ENCODE measurements at regions not wholly inside any gene's neighbourhood (a gene's known extent, or its start where the extent isn't known, plus 50 kb on each side); places are given as distances from the start of the nearest gene placed in this dataset.

DNA sequence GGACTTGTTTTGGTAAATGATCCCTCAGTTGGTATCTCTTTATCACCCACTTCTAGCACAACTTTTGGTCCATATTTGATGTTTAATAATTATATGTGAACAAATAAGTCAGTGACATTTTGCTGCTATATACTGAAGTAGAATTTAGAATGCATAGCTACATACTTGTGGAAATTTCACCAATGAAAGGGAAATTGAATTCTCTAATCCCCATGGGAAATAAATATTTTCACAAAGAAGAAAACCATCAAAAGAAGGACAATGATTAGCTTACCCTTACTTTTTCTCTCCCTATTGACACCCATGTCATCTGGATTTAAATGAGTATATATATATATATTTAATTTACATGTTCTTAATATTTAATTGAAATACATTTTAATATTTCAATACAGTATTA lies 94.3 kb upstream of the DAB2 start:
- FAIRE-seq = no peak
- Histone ChIP-seq H3K27me3 (ENCODE audit: control insufficient read depth in 3 of 3, insufficient read depth in 3 of 3, low read length in 3 of 3) (no peaks in the 10 kb centered on the region), H3K36me3 (ENCODE audit: control insufficient read depth in 3 of 3, insufficient read depth in 2 of 3, low read depth in 1 of 3, low read length in 3 of 3) (no peaks in the 10 kb centered on the region), H3K4me1 (ENCODE audit: control insufficient read depth in 3 of 3, insufficient read depth in 2 of 3, low read depth in 1 of 3, low read length in 2 of 3) (peaks cover 0 to 8% (median 0%) of the 10 kb centered on the region in 3 donors), H3K27ac (ENCODE audit: low read depth in 1 of 3, low read length in 2 of 3) (no peak overlapping the region), H3K9me3 (ENCODE audit: control insufficient read depth in 2 of 2, insufficient read depth in 1 of 2, low read depth in 1 of 2, low read length in 1 of 2) (no peaks in the 10 kb centered on the region), H3K4me3 (ENCODE audit: low read depth in 1 of 3, low read length in 3 of 3) (no peak overlapping the region)
- no peak for DNase-seq

DNA sequence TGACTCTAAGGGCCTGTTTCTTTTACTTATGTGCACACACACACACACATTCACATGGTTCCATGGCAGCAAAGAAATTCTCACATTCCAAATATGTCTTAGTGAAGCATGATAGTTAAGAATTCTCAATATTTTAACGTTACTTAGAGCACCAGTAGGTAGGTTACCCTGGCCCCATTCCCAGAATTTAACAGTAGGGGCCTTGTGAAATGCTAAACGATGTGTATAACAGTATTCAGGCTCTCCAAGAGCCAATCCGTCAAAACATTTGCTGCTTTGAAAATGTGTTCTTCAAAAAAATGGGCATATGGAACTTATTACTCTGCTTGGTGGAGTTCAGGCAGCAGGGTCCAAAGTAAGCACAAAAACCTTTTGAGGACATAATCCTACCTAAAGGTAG lies 93.7 kb upstream of the DAB2 start:
- Histone ChIP-seq H3K4me1 (ENCODE audit: control insufficient read depth in 3 of 3, insufficient read depth in 2 of 3, low read depth in 1 of 3, low read length in 2 of 3) (peaks cover 0 to 8% (median 0%) of the 10 kb centered on the region in 3 donors), H3K36me3 (ENCODE audit: control insufficient read depth in 3 of 3, insufficient read depth in 2 of 3, low read depth in 1 of 3, low read length in 3 of 3) (no peaks in the 10 kb centered on the region), H3K27ac (ENCODE audit: low read depth in 1 of 3, low read length in 2 of 3) (no peak overlapping the region), H3K27me3 (ENCODE audit: control insufficient read depth in 3 of 3, insufficient read depth in 3 of 3, low read length in 3 of 3) (no peaks in the 10 kb centered on the region), H3K4me3 (ENCODE audit: low read depth in 1 of 3, low read length in 3 of 3) (no peak overlapping the region), H3K9me3 (ENCODE audit: control insufficient read depth in 2 of 2, insufficient read depth in 1 of 2, low read depth in 1 of 2, low read length in 1 of 2) (no peaks in the 10 kb centered on the region)
- FAIRE-seq (no peak), DNase-seq (no peak)
- 56 to 58% (median 56%) methylated on average over 3 of the region's 3 CpGs for WGBS, 3 donors

DNA sequence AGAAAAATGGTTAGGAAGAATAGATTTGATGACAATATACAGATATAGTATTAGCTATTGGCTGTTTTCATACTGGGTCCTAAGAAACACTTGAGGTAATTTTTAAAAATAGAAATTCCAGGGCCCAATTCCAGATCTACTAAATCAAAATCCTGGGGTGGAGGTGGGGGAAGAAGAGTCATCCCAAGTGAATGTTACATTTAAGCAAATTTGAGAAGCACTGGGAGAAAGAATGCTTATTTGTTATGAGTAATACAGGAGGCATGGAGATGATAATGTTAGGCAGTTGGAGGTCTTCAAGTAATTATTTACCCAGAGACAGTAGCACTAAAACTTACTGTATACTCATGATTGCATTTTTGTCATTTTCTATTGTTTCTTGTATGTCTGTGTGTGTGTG lies 93.0 kb upstream of the DAB2 start:
- no peaks in the 10 kb centered on the region for H3K9me3 ChIP-seq (ENCODE audit: control insufficient read depth in 2 of 2, insufficient read depth in 1 of 2, low read depth in 1 of 2, low read length in 1 of 2)
- H3K4me3 ChIP-seq (ENCODE audit: low read depth in 1 of 3, low read length in 3 of 3) = no peak overlapping the region
- H3K27ac ChIP-seq (ENCODE audit: low read depth in 1 of 3, low read length in 2 of 3) = no peak overlapping the region
- no peaks in the 10 kb centered on the region for H3K36me3 ChIP-seq (ENCODE audit: control insufficient read depth in 3 of 3, insufficient read depth in 2 of 3, low read depth in 1 of 3, low read length in 3 of 3)
- FAIRE-seq = no peak
- peaks cover 0 to 8% (median 0%) of the 10 kb centered on the region in 3 donors for H3K4me1 ChIP-seq (ENCODE audit: control insufficient read depth in 3 of 3, insufficient read depth in 2 of 3, low read depth in 1 of 3, low read length in 2 of 3)
- H3K27me3 ChIP-seq (ENCODE audit: control insufficient read depth in 3 of 3, insufficient read depth in 3 of 3, low read length in 3 of 3) = no peaks in the 10 kb centered on the region
- DNase-seq = no peak

DNA sequence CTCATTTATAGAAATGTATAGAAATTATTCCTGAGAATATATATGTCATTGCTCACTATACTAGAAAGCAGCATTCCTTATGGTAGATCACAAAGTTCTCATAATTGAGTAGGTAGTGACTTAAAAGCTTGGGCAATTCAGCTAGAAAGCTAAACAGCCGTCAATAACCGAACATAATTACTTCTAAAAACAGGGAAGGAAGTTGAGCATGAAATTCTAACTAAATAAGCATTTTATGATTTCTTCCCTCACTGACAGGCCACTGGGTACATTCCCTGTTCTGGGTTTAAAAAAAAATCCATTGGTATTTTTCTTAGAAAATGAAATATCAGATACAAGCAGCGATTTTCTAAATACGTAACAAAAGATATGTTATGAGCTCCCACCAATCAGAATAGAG lies 91.1 kb upstream of the DAB2 start:
- no peak overlapping the region for H3K27ac ChIP-seq (ENCODE audit: low read depth in 1 of 3, low read length in 2 of 3)
- no peak overlapping the region for H3K4me3 ChIP-seq (ENCODE audit: low read depth in 1 of 3, low read length in 3 of 3)
- H3K9me3 ChIP-seq (ENCODE audit: control insufficient read depth in 2 of 2, insufficient read depth in 1 of 2, low read depth in 1 of 2, low read length in 1 of 2) = no peaks in the 10 kb centered on the region
- no peak for FAIRE-seq
- peaks cover 0 to 8% (median 0%) of the 10 kb centered on the region in 3 donors for H3K4me1 ChIP-seq (ENCODE audit: control insufficient read depth in 3 of 3, insufficient read depth in 2 of 3, low read depth in 1 of 3, low read length in 2 of 3)
- WGBS, 3 donors = 82 to 93% (median 90%) methylated on average over 4 of the region's 4 CpGs
- no peaks in the 10 kb centered on the region for H3K36me3 ChIP-seq (ENCODE audit: control insufficient read depth in 3 of 3, insufficient read depth in 2 of 3, low read depth in 1 of 3, low read length in 3 of 3)
- no peaks in the 10 kb centered on the region for H3K27me3 ChIP-seq (ENCODE audit: control insufficient read depth in 3 of 3, insufficient read depth in 3 of 3, low read length in 3 of 3)
- DNase-seq = no peak

DNA sequence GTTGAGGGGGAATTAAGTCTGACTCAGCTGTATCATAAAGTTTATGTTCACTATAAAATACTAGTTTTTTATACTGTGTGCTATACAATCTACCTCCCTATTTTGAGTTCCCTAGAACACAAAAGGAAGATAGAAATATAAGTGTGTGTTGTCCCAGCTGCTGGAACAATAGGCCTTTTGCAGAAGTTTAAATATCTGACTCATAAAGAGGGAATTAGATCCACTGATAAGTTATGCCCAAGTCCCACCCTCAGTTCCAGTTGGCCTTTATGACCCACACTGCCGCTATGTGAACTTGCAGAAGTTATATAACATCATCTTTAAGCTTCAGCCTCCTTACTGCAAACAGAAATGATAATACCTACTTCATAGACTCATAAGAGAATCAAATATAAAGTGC lies 88.5 kb upstream of the DAB2 start:
- 33 to 63% (median 51%) methylated on average over 1 of the region's 1 CpG for WGBS, 3 donors
- Histone ChIP-seq H3K9me3 (ENCODE audit: control insufficient read depth in 2 of 2, insufficient read depth in 1 of 2, low read depth in 1 of 2, low read length in 1 of 2) (no peaks in the 10 kb centered on the region), H3K27ac (ENCODE audit: low read depth in 1 of 3, low read length in 2 of 3) (no peak overlapping the region), H3K27me3 (ENCODE audit: control insufficient read depth in 3 of 3, insufficient read depth in 3 of 3, low read length in 3 of 3) (no peaks in the 10 kb centered on the region), H3K36me3 (ENCODE audit: control insufficient read depth in 3 of 3, insufficient read depth in 2 of 3, low read depth in 1 of 3, low read length in 3 of 3) (no peaks in the 10 kb centered on the region), H3K4me1 (ENCODE audit: control insufficient read depth in 3 of 3, insufficient read depth in 2 of 3, low read depth in 1 of 3, low read length in 2 of 3) (no peaks in the 10 kb centered on the region), H3K4me3 (ENCODE audit: low read depth in 1 of 3, low read length in 3 of 3) (no peak overlapping the region)
- no peak for DNase-seq
- no peak for FAIRE-seq

DNA sequence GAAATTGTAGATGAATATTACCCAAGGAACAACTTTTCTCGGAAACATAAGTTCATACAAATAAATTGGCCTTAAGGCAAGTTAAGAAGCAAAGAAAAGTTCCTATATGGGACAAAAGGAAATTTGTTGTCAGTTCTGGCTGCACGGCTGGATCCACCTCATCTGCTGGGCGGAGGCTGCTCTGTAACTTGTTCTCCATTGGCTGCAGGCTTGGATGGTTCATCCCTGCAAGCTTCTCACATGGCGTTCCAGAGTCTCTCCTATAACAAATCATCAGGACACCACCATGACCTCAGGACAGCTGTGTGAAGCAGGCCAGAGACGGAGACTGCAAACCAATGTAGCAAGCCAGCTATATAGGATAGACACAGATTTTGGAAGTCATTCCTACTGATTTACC lies 81.4 kb upstream of the DAB2 start:
- Histone ChIP-seq H3K27me3 (ENCODE audit: control insufficient read depth in 3 of 3, insufficient read depth in 3 of 3, low read length in 3 of 3) (no peaks in the 10 kb centered on the region), H3K9me3 (ENCODE audit: control insufficient read depth in 2 of 2, insufficient read depth in 1 of 2, low read depth in 1 of 2, low read length in 1 of 2) (no peaks in the 10 kb centered on the region), H3K36me3 (ENCODE audit: control insufficient read depth in 3 of 3, insufficient read depth in 2 of 3, low read depth in 1 of 3, low read length in 3 of 3) (no peaks in the 10 kb centered on the region), H3K4me3 (ENCODE audit: low read depth in 1 of 3, low read length in 3 of 3) (no peak overlapping the region), H3K4me1 (ENCODE audit: control insufficient read depth in 3 of 3, insufficient read depth in 2 of 3, low read depth in 1 of 3, low read length in 2 of 3) (no peaks in the 10 kb centered on the region), H3K27ac (ENCODE audit: low read depth in 1 of 3, low read length in 2 of 3) (no peak overlapping the region)
- WGBS, 3 donors = 81 to 88% (median 88%) methylated on average over 5 of the region's 5 CpGs
- no peak for FAIRE-seq
- DNase-seq = no peak

DNA sequence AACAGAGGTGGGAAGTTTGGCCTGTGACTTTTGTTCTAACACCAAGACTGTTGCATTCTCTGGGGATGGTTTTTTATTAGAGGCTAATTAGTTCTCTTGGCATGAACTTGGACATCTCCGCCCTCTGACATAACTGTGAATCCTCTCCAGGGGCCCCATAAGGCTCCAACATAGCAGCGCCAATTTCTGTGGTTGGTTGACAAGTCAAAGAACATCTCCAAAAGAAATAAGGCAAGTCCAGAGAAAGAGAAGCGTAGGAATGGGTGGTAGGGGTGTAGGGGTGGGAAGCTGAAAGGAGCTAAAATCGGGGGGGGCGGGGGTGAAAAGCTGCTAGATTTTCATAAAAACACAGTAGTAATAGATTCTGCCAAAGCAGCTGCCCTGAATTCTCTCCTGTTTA lies 81.0 kb upstream of the DAB2 start:
- FAIRE-seq (no peak), DNase-seq (no peak)
- 77 to 91% (median 89%) methylated on average over 5 of the region's 5 CpGs for WGBS, 3 donors
- no peak overlapping the region for H3K27ac ChIP-seq (ENCODE audit: low read depth in 1 of 3, low read length in 2 of 3)
- H3K4me1 ChIP-seq (ENCODE audit: control insufficient read depth in 3 of 3, insufficient read depth in 2 of 3, low read depth in 1 of 3, low read length in 2 of 3) = no peaks in the 10 kb centered on the region
- H3K9me3 ChIP-seq (ENCODE audit: control insufficient read depth in 2 of 2, insufficient read depth in 1 of 2, low read depth in 1 of 2, low read length in 1 of 2) = no peaks in the 10 kb centered on the region
- no peak overlapping the region for H3K4me3 ChIP-seq (ENCODE audit: low read depth in 1 of 3, low read length in 3 of 3)
- H3K36me3 ChIP-seq (ENCODE audit: control insufficient read depth in 3 of 3, insufficient read depth in 2 of 3, low read depth in 1 of 3, low read length in 3 of 3) = no peaks in the 10 kb centered on the region
- no peaks in the 10 kb centered on the region for H3K27me3 ChIP-seq (ENCODE audit: control insufficient read depth in 3 of 3, insufficient read depth in 3 of 3, low read length in 3 of 3)

DNA sequence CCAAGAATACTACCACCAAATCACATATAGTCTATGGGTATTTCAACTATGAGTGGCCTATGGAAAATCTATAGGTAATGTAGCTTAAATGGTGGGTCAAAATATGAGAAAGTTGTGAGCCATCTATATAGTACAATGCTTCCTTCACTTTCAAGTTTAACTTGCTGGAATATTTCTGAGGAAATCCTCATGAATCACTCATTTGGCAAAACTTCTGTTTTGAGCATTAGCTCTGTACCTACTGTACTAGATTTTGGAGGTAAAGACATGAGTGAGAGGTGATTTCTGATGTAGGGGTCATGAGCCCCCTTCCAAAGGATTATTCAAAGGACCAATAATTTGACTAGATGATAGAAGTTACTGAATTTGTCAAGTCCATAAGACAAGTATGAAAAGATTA lies 80.6 kb upstream of the DAB2 start:
- Histone ChIP-seq H3K27ac (ENCODE audit: low read depth in 1 of 3, low read length in 2 of 3) (no peak overlapping the region), H3K36me3 (ENCODE audit: control insufficient read depth in 3 of 3, insufficient read depth in 2 of 3, low read depth in 1 of 3, low read length in 3 of 3) (no peaks in the 10 kb centered on the region), H3K4me3 (ENCODE audit: low read depth in 1 of 3, low read length in 3 of 3) (no peak overlapping the region), H3K4me1 (ENCODE audit: control insufficient read depth in 3 of 3, insufficient read depth in 2 of 3, low read depth in 1 of 3, low read length in 2 of 3) (no peaks in the 10 kb centered on the region), H3K27me3 (ENCODE audit: control insufficient read depth in 3 of 3, insufficient read depth in 3 of 3, low read length in 3 of 3) (no peaks in the 10 kb centered on the region), H3K9me3 (ENCODE audit: control insufficient read depth in 2 of 2, insufficient read depth in 1 of 2, low read depth in 1 of 2, low read length in 1 of 2) (no peaks in the 10 kb centered on the region)
- FAIRE-seq (no peak), DNase-seq (no peak)

DNA sequence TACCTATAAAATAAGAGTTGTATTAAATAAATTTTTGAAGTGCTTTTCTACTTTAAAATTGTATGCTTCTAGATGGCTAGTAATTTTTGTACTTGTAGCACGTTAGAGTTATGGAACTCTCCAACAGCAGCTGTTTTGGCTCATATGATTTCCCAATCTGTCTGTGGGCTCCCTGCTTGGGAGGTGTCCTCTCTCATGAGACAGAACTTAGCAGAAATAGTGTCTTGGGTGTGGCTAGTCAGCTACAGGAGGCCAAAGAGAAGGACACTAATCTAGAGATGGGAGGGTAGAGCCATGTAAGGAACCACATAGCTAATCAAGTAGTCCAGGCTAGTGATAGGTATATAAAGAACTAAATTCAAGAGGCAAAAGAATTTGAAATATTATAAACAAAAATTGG lies 78.4 kb upstream of the DAB2 start:
- no peak for FAIRE-seq
- H3K27ac ChIP-seq (ENCODE audit: low read depth in 1 of 3, low read length in 2 of 3) = no peak overlapping the region
- H3K27me3 ChIP-seq (ENCODE audit: control insufficient read depth in 3 of 3, insufficient read depth in 3 of 3, low read length in 3 of 3) = no peaks in the 10 kb centered on the region
- 47 to 66% (median 61%) methylated on average over 1 of the region's 1 CpG for WGBS, 3 donors
- no peak overlapping the region for H3K4me3 ChIP-seq (ENCODE audit: low read depth in 1 of 3, low read length in 3 of 3)
- DNase-seq = no peak
- H3K9me3 ChIP-seq (ENCODE audit: control insufficient read depth in 2 of 2, insufficient read depth in 1 of 2, low read depth in 1 of 2, low read length in 1 of 2) = no peaks in the 10 kb centered on the region
- H3K4me1 ChIP-seq (ENCODE audit: control insufficient read depth in 3 of 3, insufficient read depth in 2 of 3, low read depth in 1 of 3, low read length in 2 of 3) = no peaks in the 10 kb centered on the region
- H3K36me3 ChIP-seq (ENCODE audit: control insufficient read depth in 3 of 3, insufficient read depth in 2 of 3, low read depth in 1 of 3, low read length in 3 of 3) = no peaks in the 10 kb centered on the region
